IMR-90 (cell line): ENCODE measurements at regions not wholly inside any gene's neighbourhood (a gene's known extent, or its start where the extent isn't known, plus 50 kb on each side); places are given as distances from the start of the nearest gene placed in this dataset.

Source experiments
- ATAC-seq: fragments of 200-7000 bp; cut with Tn5 transposase; 2 replicates; pipeline ENCODE4 v1.9.1; 2020; ENCODE audit warnings: low read depth, mild to moderate bottlenecking, moderate library complexity
- BruUV-seq: library from RNA; stranded (reverse); fragments of 400-500 nt; replicated peaks from 2 replicates; lab custom pipeline; 2021; lab: Mats Ljungman, UMichigan
- CTCF ChIA-PET: fragments of 300-600 bp; formaldehyde crosslinking; extraction: SDS; loops from one replicate; lab custom pipeline; 2021; ENCODE audit warnings: antibody characterized with exemption; lab: Yijun Ruan, JAX
- POLR2A ChIA-PET: fragments of 300-600 bp; sonication (Branson Sonifier 250); formaldehyde crosslinking; loops from one replicate; lab custom pipeline; 2022; ENCODE audit warnings: antibody characterized with exemption; ENCODE audit not compliant: unreplicated experiment; lab: Charles Lee
- DNase-seq: peaks from one replicate; pipeline ENCODE4 v3.0.0; 2013
- H2AFZ ChIP-seq: replicated peaks from 2 replicates; pipeline ENCODE3; 2013; ENCODE audit warnings: low read length, mild to moderate bottlenecking; ENCODE audit not compliant: poor library complexity
- H2AK5ac ChIP-seq: 2 replicates; pipeline ENCODE4 v1.6.1; 2013; ENCODE audit warnings: low read depth, low read length, inconsistent platforms
- H2AK9ac ChIP-seq: replicated peaks from 2 replicates; pipeline ENCODE3; 2013; ENCODE audit warnings: mild to moderate bottlenecking, low read depth, low read length, moderate library complexity; ENCODE audit not compliant: poor library complexity
- H2BK120ac ChIP-seq: 2 replicates; pipeline ENCODE4 v1.6.1; 2013; ENCODE audit warnings: low read depth, low read length, inconsistent platforms
- H2BK15ac ChIP-seq: 3 replicates; pipeline ENCODE4 v1.6.1; 2013; ENCODE audit warnings: low read depth, low read length, inconsistent platforms
- H2BK20ac ChIP-seq: 2 replicates; pipeline ENCODE4 v1.6.1; 2013; ENCODE audit warnings: low read depth, mild to moderate bottlenecking, inconsistent platforms, low read length, moderate library complexity
- H2BK5ac ChIP-seq: 2 replicates; pipeline ENCODE4 v1.6.1; 2013; ENCODE audit warnings: mild to moderate bottlenecking, low read depth, low read length, inconsistent platforms; ENCODE audit not compliant: poor library complexity, severe bottlenecking
- H3K14ac ChIP-seq: replicated peaks from 2 replicates; pipeline ENCODE4 v1.6.1; 2013; ENCODE audit warnings: low read depth, low read length, inconsistent platforms
- H3K18ac ChIP-seq: 2 replicates; pipeline ENCODE4 v1.6.1; 2013; ENCODE audit warnings: low read depth, low read length, control low read depth
- H3K23ac ChIP-seq: 2 replicates; pipeline ENCODE4 v1.6.1; 2013; ENCODE audit warnings: low read depth, low read length, inconsistent platforms
- H3K27ac ChIP-seq: 2 replicates; pipeline ENCODE4 v1.5.1; 2013; ENCODE audit warnings: mild to moderate bottlenecking, control low read depth, low read length; ENCODE audit not compliant: insufficient read depth
- H3K27me3 ChIP-seq: 2 replicates; pipeline ENCODE4 v1.6.1; 2013; ENCODE audit warnings: low read length; ENCODE audit not compliant: control insufficient read depth, insufficient read depth
- H3K36me3 ChIP-seq: 2 replicates; pipeline ENCODE4 v1.6.1; 2013; ENCODE audit warnings: low read length, mixed read lengths; ENCODE audit not compliant: control insufficient read depth, insufficient read depth
- H3K4ac ChIP-seq: 2 replicates; pipeline ENCODE4 v1.6.1; 2013; ENCODE audit warnings: low read depth, low read length, inconsistent platforms
- H3K4me1 ChIP-seq: 2 replicates; pipeline ENCODE4 v1.6.1; 2013; ENCODE audit warnings: low read length, mixed read lengths; ENCODE audit not compliant: control insufficient read depth, insufficient read depth
- H3K4me2 ChIP-seq: 2 replicates; pipeline ENCODE4 v1.6.1; 2013; ENCODE audit warnings: low read depth, mild to moderate bottlenecking, control low read depth, low read length, moderate library complexity
- H3K4me3 ChIP-seq: 2 replicates; pipeline ENCODE4 v1.5.1; 2013; ENCODE audit warnings: low read depth, mild to moderate bottlenecking, control low read depth, low read length, moderate library complexity; ENCODE audit not compliant: insufficient read depth
- H3K56ac ChIP-seq: 2 replicates; pipeline ENCODE4 v1.6.1; 2013; ENCODE audit warnings: low read length, inconsistent platforms; ENCODE audit not compliant: insufficient read depth; ENCODE audit errors: extremely low read depth
- H3K79me1 ChIP-seq, 2 experiments: 2 replicates each; pipeline ENCODE4 v1.6.1; 2013; ENCODE audit warnings: low read length in 2 of 2, inconsistent platforms in 1 of 2, low read depth in 1 of 2
- H3K9ac ChIP-seq: 2 replicates; pipeline ENCODE4 v1.6.1; 2013; ENCODE audit warnings: low read depth, low read length, control low read depth
- H3K9me1 ChIP-seq: 2 replicates; pipeline ENCODE4 v1.6.1; 2013; ENCODE audit warnings: low read length, inconsistent platforms; ENCODE audit not compliant: insufficient read depth
- H3K9me3 ChIP-seq: 2 replicates; pipeline ENCODE4 v1.6.1; 2013; ENCODE audit warnings: low read length; ENCODE audit not compliant: control insufficient read depth, insufficient read depth
- H4K20me1 ChIP-seq: 2 replicates; pipeline ENCODE4 v1.6.1; 2013; ENCODE audit warnings: low read length, inconsistent platforms; ENCODE audit not compliant: insufficient read depth
- H4K5ac ChIP-seq: 2 replicates; pipeline ENCODE4 v1.6.1; 2013; ENCODE audit warnings: mild to moderate bottlenecking, low read depth, low read length, control low read depth
- H4K8ac ChIP-seq, 2 experiments: 2 replicates each; pipeline ENCODE4 v1.6.1; 2013; ENCODE audit warnings: low read depth in 2 of 2, low read length in 2 of 2, control low read depth in 1 of 2, inconsistent platforms in 1 of 2
- H4K91ac ChIP-seq: 2 replicates; pipeline ENCODE4 v1.6.1; 2013; ENCODE audit warnings: low read depth, low read length, inconsistent platforms; ENCODE audit not compliant: insufficient read depth
- CEBPB ChIP-seq: IDR thresholded peaks from 2 replicates; pipeline ENCODE4 v1.6.1; 2012; ENCODE audit warnings: low read depth, low read length, improper control_type of control experiment
- CHD1 ChIP-seq: IDR thresholded peaks from 2 replicates; pipeline ENCODE4 v1.6.1; 2012; ENCODE audit warnings: low read depth, low read length, improper control_type of control experiment
- ELK1 ChIP-seq: fragments of 150-350 bp; IDR thresholded peaks from 2 replicates; pipeline ENCODE4 v1.6.1; 2016; ENCODE audit warnings: low read depth, mild to moderate bottlenecking, low read length, moderate library complexity, borderline replicate concordance
- FOS ChIP-seq: fragments of 150-350 bp; IDR thresholded peaks from 2 replicates; pipeline ENCODE4 v1.6.1; 2016; ENCODE audit warnings: low read depth, low read length
- MAFK ChIP-seq: IDR thresholded peaks from 2 replicates; pipeline ENCODE4 v1.6.1; 2012; ENCODE audit warnings: low read depth, low read length, improper control_type of control experiment
- MAZ ChIP-seq: IDR thresholded peaks from 2 replicates; pipeline ENCODE4 v1.6.1; 2012; ENCODE audit warnings: low read depth, mild to moderate bottlenecking, low read length, improper control_type of control experiment, moderate library complexity, borderline replicate concordance
- MXI1 ChIP-seq: IDR thresholded peaks from 2 replicates; pipeline ENCODE4 v1.6.1; 2012; ENCODE audit warnings: low read depth, mild to moderate bottlenecking, low read length, moderate library complexity, borderline replicate concordance
- POLR2A ChIP-seq: IDR thresholded peaks from 2 replicates; pipeline ENCODE4 v1.6.1; 2012; ENCODE audit warnings: mild to moderate bottlenecking, low read depth, low read length
- RAD21 ChIP-seq: IDR thresholded peaks from 2 replicates; pipeline ENCODE4 v1.6.1; 2012; ENCODE audit warnings: low read length, improper control_type of control experiment
- RCOR1 ChIP-seq: IDR thresholded peaks from 2 replicates; pipeline ENCODE4 v1.6.1; 2012; ENCODE audit warnings: mild to moderate bottlenecking, low read length, improper control_type of control experiment; ENCODE audit not compliant: insufficient replicate concordance
- RFX5 ChIP-seq: IDR thresholded peaks from 2 replicates; pipeline ENCODE4 v1.8.0; 2012; ENCODE audit warnings: low read depth, mild to moderate bottlenecking, low read length, moderate library complexity
- SMC3 ChIP-seq: fragments of 150-350 bp; IDR thresholded peaks from 2 replicates; pipeline ENCODE4 v1.6.1; 2016; ENCODE audit warnings: low read depth, mild to moderate bottlenecking, antibody characterized with exemption, low read length, moderate library complexity
- USF2 ChIP-seq: fragments of 150-350 bp; IDR thresholded peaks from 2 replicates; pipeline ENCODE4 v1.6.1; 2017; ENCODE audit warnings: mild to moderate bottlenecking, antibody characterized with exemption, low read length, low read depth
- WGBS, 2 experiments: methylation state at CpG; one replicate each; pipeline versions ENCODE4 v1.1.5 to v1.1.7; 2013; ENCODE audit warnings: missing lambda C conversion rate in 2 of 2; ENCODE audit not compliant: insufficient read length in 1 of 2; ENCODE audit errors: extremely low coverage in 2 of 2; 5-methylcytosine and 5-hydroxymethylcytosine counted together
- dilution Hi-C: fragments of 300-500 bp; cut with HindIII; formaldehyde crosslinking; loops from one replicate; pipeline ENCODE4 v1.14.3; 2018; ENCODE audit warnings: low sequenced_read_pairs; ENCODE audit not compliant: unreplicated experiment
- in situ Hi-C: fragments of 300-500 bp; cut with MboI; formaldehyde crosslinking; loops from 3 replicates; pipeline ENCODE4 v1.14.3; 2019; ENCODE audit warnings: low sequenced_read_pairs, inconsistent platforms, mixed read lengths
- intact Hi-C: fragments of 100-400 bp; cut with micrococcal nuclease; formaldehyde crosslinking; loops from 2 replicates; pipeline ENCODE4 v1.10.0; 2022

GRCh38 chr14:83856334-83856733, 1673.6 kb upstream of the FLRT2 start:
- in situ Hi-C loops (no loop called here), intact Hi-C loops (no loop called here), dilution Hi-C loops (no loop called here)
- Histone ChIP-seq H2BK5ac (no peak overlapping the region), H3K9me3 (no peaks in the 10 kb centered on the region), H4K8ac (no peak overlapping the region), H3K27ac (no peak overlapping the region), H3K18ac (no peak overlapping the region), H3K9me1 (no peaks in the 10 kb centered on the region), H3K4ac (no peak overlapping the region), H3K4me2 (no peak overlapping the region), H4K91ac (no peak overlapping the region), H2BK120ac (no peak overlapping the region), H2AK5ac (no peak overlapping the region), H2AFZ (no peak overlapping the region), H4K20me1 (no peaks in the 10 kb centered on the region), H2BK15ac (no peak overlapping the region), H2BK20ac (no peak overlapping the region), H2AK9ac (no peak overlapping the region), H3K4me3 (no peak overlapping the region), H3K27me3 (no peaks in the 10 kb centered on the region), H3K36me3 (no peaks in the 10 kb centered on the region), H3K56ac (no peak overlapping the region), H3K4me1 (no peaks in the 10 kb centered on the region), H3K14ac (no peak overlapping the region), H3K23ac (no peak overlapping the region), H3K9ac (no peak overlapping the region), H3K79me1 (no peaks in the 10 kb centered on the region), H4K5ac (no peak overlapping the region)
- no CpG with 5 or more reads among the region's 3 CpGs for WGBS, 2 experiments
- CTCF ChIA-PET: interaction anchor here (0.8 kb wide), 1 partner anchor 58 kb away, joined by 4 read pairs; no protein-coding TSS in a partner anchor
- POLR2A ChIA-PET: no interaction called here
- ATAC-seq (no peak), DNase-seq (no peak)
- TF ChIP-seq USF2 (no peak), POLR2A (no peak), MAFK (no peak), FOS (no peak), MAZ (no peak), CHD1 (no peak), RAD21 (no peak), SMC3 (no peak), RFX5 (no peak), RCOR1 (no peak), CEBPB (no peak), MXI1 (no peak), ELK1 (no peak)
- BruUV-seq: no TSS peak
